NCI-H2227 treated with DMSO at 0.1 percent for 48 hours (cell line): ENCODE measurements at regions not wholly inside any gene's neighbourhood (a gene's known extent, or its start where the extent isn't known, plus 50 kb on each side); places are given as distances from the start of the nearest gene placed in this dataset.
"Not testable (repeated sequence)": the region's sequence is repeated elsewhere in the genome, so short reads cannot be mapped to it uniquely, and the experiment has no call there.

Source experiments
- DNase-seq: peaks from one replicate; lab custom pipeline; 2025; lab: John Stamatoyannopoulos, UW

GRCh38 chr10:125235093-125236069 lies 75.0 kb upstream of the CTBP2 start:
- no peak for DNase-seq

GRCh38 chr10:125234576-125234975 lies 74.2 kb upstream of the CTBP2 start:
- DNase-seq: not testable (repeated sequence)

GRCh38 chr10:125233726-125234125 lies 73.4 kb upstream of the CTBP2 start:
- DNase-seq: no peak

GRCh38 chr10:125232841-125233240 lies 72.5 kb upstream of the CTBP2 start:
- DNase-seq: no peak

- no peak for DNase-seq
These were observed 71.6 kb upstream of the CTBP2 start for GRCh38 chr10:125231813-125232475.

GRCh38 chr10:125231116-125231812 lies 70.9 kb upstream of the CTBP2 start:
- DNase-seq: no peak

- DNase-seq: no peak
These were observed 69.9 kb upstream of the CTBP2 start for GRCh38 chr10:125230251-125230650.

- DNase-seq: not testable (repeated sequence)
These were observed 68.0 kb upstream of the CTBP2 start for GRCh38 chr10:125228245-125228940.

- no peak for DNase-seq
These were observed 67.2 kb upstream of the CTBP2 start for GRCh38 chr10:125227546-125227945.

GRCh38 chr10:125226823-125227222 lies 66.5 kb upstream of the CTBP2 start:
- DNase-seq: no peak

- no peak for DNase-seq
These were observed 65.6 kb upstream of the CTBP2 start for GRCh38 chr10:125226005-125226404.

- DNase-seq: no peak
These were observed 64.7 kb upstream of the CTBP2 start for GRCh38 chr10:125225051-125225450.

GRCh38 chr10:125222515-125223308 lies 62.3 kb upstream of the CTBP2 start:
- no peak for DNase-seq

GRCh38 chr10:125221716-125222115 lies 61.4 kb upstream of the CTBP2 start:
- DNase-seq: no peak

- no peak for DNase-seq
These were observed 59.4 kb upstream of the CTBP2 start for GRCh38 chr10:125219776-125220175.

GRCh38 chr10:125218967-125219366 lies 58.6 kb upstream of the CTBP2 start:
- no peak for DNase-seq

- no peak for DNase-seq
These were observed 57.8 kb upstream of the CTBP2 start for GRCh38 chr10:125217990-125218675.

- DNase-seq: no peak
These were observed 56.5 kb upstream of the CTBP2 start for GRCh38 chr10:125216861-125217260.

GRCh38 chr10:125216309-125216708 lies 55.9 kb upstream of the CTBP2 start:
- DNase-seq: no peak

GRCh38 chr10:125214283-125214570 lies 53.9 kb upstream of the CTBP2 start:
- no peak for DNase-seq
